ENCODE measurements at regions not wholly inside any gene's neighbourhood (a gene's known extent, or its start where the extent isn't known, plus 50 kb on each side); places are given as distances from the start of the nearest gene placed in this dataset.

GRCh38 chr14:71526388-71526787, 405.8 kb upstream of the RGS6 start:
- TF ChIP-seq, protein P1, sequence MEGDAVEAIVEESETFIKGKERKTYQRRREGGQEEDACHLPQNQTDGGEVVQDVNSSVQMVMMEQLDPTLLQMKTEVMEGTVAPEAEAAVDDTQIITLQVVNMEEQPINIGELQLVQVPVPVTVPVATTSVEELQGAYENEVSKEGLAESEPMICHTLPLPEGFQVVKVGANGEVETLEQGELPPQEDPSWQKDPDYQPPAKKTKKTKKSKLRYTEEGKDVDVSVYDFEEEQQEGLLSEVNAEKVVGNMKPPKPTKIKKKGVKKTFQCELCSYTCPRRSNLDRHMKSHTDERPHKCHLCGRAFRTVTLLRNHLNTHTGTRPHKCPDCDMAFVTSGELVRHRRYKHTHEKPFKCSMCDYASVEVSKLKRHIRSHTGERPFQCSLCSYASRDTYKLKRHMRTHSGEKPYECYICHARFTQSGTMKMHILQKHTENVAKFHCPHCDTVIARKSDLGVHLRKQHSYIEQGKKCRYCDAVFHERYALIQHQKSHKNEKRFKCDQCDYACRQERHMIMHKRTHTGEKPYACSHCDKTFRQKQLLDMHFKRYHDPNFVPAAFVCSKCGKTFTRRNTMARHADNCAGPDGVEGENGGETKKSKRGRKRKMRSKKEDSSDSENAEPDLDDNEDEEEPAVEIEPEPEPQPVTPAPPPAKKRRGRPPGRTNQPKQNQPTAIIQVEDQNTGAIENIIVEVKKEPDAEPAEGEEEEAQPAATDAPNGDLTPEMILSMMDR (IDR thresholded peaks at IDR 0.05), result no peak
- TF ChIP-seq POLR2A (IDR thresholded peaks at IDR 0.05), result no peak

Measured in uterus (tissue), 2 donors.